HG02840 (cell line): ENCODE measurements at regions not wholly inside any gene's neighbourhood (a gene's known extent, or its start where the extent isn't known, plus 50 kb on each side); places are given as distances from the start of the nearest gene placed in this dataset.
"Not testable (repeated sequence)": the region's sequence is repeated elsewhere in the genome, so short reads cannot be mapped to it uniquely, and the experiment has no call there.

ENCODE experiments used
- ATAC-seq: cut with Tn5 transposase; IDR thresholded peaks from one replicate; pipeline ENCODE4 v1.9.1; 2021; ENCODE audit warnings: mild to moderate bottlenecking, moderate library complexity, moderate number of reproducible peaks; ENCODE audit not compliant: unreplicated experiment, low FRiP score

GRCh38 chr10:55203319-55203718, 402.3 kb upstream of the PCDH15 start:
- ATAC-seq = no peak

DNA sequence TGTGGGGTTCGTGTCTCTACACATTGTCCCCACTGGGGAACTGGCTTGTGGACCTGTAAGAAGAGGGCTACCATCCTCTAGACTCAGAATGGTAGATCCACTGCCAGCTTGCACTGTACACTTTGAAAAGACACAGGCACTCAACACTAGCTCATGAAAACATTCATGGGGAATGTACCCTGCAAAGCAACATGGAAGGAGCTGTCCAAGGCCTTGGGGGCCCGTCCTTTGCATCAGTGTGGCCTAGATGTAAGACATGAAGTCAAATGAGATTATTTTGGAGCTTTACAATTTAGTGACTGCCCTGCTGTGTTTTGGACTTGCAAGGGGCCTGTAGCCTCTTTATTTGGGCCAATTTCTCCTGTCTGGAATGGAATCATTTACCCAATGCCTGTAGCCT, 399.0 kb upstream of the PCDH15 start:
- no peak for ATAC-seq

DNA sequence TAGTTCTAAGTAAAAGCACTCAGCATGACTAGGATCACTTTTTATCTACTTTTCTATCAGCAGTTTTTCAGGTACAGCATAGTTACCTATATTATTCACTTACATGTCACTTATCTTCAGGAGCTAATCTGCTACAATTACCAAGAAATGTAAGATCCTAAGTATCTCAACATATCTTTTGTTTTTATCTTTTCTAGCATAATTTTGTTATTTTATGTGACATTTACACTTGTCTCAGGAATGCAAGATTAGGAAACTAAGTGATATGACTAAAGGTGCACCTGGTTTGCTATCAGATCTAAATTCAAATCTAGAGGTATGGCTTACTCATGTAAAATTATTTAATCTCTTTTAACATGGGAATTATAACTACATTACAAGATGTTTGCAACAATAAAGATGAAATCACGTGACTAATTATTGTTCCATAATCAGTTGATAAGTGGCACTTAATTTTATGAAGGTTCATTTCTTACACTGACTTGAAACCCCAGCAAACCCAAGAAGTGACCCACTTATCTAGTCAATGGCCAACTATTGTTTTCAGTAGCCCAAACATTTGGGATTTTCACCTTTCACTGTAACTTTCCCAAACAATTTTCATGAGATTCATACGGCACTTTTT, 390.3 kb upstream of the PCDH15 start:
- ATAC-seq = no peak

DNA sequence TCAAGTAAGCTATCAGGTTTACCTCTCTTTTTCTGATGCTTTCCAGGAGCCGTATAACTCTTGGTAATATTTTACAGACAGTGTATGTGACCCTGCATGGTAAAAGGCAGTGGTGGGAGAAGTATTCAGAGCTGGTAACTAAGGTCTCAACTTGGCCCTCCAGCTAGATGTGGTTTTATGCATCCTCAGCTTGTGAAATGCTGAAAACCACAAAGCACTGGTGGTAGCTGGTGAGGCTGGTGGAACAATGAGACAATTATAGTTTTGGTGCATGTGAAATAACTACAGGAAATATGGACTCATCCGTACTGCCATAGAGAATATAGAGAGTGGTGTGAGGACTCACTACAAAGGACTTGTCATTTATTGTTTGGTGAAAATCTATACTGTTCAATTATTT, 383.0 kb upstream of the PCDH15 start:
- ATAC-seq = no peak

DNA sequence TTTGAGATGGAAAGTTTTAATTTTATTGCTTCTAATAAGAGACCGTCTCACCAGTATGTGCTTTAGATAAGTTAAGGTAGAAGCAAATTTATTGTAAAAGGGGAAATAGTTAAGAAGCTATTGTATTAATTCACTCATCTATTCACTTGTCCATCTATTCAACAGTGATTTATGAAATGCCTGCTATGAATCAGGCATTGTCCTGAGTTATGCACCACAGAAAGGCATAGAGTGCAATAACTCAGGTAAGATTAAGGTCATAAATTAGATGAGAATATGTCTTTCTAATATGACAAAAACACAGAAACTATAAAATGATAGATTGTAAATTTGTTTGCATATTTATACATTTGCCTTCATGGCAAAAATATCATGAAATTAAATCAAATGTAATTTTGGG, 379.3 kb upstream of the PCDH15 start:
- ATAC-seq = no peak

DNA sequence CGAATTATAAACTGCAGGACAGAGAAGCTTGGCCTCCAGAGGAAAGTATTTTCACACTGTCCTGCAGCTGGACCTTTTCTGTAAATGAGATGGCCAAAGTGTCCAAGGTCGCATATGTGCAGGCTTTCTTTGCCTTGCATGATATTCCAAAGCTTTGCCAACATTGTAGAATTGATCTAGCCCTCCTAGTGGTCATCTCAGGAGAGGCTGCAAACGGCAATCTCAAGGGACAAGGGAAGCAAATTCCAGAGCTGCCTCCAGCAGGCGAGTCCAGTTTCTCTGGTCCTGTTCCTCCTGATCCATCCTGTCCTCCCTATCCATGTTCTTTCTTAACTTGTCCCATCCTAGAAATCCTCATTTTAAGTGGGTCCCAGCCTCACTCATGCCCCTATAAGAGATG, 373.4 kb upstream of the PCDH15 start:
- ATAC-seq = no peak

GRCh38 chr10:55169493-55169892, 368.5 kb upstream of the PCDH15 start:
- ATAC-seq = no peak

DNA sequence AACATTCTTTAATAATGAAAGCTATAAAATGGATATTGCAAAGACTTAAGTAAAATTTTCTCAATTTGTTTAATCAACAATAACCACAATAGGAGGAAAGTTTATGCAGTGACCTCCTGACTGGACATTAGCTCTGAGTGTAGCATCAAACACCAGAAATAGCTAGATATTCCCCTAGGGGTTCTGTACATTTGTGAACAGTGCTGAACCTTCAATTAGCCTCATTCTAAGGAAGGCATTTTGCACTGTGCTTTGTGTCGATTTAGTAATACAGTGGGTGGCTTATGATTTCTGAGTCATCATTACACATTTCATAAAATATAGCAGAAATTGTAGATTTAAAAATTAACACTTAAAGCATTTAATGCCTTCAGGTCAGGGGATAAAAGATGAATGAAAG, 367.3 kb upstream of the PCDH15 start:
- no peak for ATAC-seq

- no peak for ATAC-seq
Observed at GRCh38 chr10:55163388-55163979, 362.5 kb upstream of the PCDH15 start.

DNA sequence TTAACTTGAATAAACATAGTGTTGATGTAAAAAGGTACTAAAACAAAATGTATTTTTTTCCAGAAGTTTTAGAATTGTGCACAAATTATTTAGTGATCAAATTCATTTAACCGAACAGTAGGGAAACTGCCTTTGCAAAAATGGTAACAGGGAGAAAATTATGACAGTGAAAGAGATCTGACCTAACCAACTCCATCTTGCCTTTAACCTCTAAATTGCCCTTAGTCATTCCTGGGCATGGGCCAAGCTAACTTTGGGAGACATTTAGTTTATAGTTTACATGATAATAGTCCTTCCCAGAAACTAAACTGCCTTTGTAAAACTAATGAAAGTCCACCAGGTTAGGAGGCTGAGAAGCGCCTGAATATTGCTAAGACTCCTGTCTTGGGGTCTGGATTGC, 361.3 kb upstream of the PCDH15 start:
- ATAC-seq = not testable (repeated sequence)

DNA sequence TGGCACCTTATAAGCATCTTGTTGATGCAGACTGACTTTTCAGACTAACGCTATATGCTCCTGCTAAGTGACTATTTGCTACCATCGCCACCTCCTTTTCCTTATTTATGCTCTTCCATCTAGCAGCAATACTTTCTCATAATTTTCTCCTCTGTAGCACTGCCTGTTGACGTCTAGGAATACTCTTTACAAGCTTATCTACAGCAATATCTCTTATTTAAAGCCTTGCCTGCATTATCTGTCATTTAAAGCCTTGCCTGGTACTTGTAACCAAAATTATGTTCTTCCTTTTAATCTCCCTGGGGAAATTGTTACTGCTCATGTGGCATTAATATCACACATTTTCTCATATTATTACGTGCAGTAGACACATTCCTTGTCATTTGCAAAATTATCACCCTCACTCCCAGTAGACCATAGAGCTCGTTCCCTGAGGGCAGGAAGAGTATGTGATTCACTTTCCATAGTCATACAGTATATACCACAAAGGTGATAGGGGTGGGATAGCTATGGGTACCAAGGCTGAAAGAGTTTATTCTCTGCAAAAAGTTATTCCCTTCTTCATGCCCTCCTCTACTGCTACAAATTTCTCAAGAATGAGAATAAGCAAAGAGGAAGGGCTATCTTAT, 359.7 kb upstream of the PCDH15 start:
- no peak for ATAC-seq

DNA sequence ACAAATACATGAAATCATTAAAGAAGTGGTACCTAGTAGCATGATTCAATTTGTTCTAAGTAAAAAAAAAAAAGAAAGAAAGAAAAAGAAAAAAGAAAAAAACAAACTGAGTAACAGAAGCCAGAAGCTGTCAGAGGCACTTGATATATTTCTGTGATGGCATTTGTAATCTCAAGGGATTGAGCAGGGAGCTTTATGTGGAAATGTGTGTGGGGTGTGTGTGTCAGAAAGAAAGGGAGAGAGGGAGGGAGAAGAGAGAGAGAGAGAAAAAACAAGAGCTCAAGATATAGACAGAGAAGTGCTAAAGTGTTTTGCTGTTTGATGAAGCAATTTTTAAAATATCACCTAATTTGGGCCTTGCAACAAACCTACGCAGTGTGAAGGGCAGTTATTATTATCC, 357.6 kb upstream of the PCDH15 start:
- ATAC-seq = no peak

- ATAC-seq = no peak
Observed at GRCh38 chr10:55146032-55146431, 345.0 kb upstream of the PCDH15 start.

DNA sequence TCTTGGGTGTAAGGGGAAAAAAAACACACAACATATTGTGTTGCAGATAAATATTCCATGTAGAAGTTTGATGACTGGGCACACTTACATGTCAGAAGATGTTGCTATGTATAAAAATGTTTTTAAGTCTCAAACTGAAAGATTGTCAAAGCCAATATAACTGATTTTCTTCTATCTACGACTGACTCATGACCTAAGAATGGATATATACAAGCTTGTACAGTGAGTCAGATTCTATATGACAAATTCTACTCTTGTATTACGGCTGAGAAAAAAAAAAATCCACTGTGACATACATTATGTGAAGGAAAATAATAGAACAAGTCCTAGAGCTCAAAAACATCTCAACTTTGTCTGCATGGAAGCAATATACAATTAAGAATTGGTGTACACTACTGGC, 343.0 kb upstream of the PCDH15 start:
- no peak for ATAC-seq

- ATAC-seq = no peak
Observed at GRCh38 chr10:55141892-55142291, 340.9 kb upstream of the PCDH15 start.

- no peak for ATAC-seq
Observed at GRCh38 chr10:55137063-55137462, 336.0 kb upstream of the PCDH15 start.

DNA sequence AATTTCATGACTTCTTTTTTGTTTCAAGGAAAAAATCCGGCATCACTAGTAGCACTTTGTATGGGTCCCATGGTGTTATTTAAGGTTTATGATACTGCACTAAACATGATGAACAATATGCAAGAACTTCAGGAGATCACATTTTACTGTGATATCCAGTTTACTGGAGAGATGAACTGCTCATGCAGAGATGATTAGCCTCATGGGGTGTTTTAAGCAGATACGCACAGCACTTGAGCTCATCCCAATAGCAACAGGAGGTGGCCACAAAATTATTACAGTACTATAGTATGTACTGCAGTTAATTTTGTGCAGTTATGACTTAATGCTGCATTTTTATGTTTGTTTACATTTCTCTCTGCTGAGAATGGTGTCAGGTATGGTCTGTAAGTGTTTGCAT, 303.7 kb upstream of the PCDH15 start:
- ATAC-seq = no peak

GRCh38 chr10:55098452-55098851, 297.4 kb upstream of the PCDH15 start:
- no peak for ATAC-seq

DNA sequence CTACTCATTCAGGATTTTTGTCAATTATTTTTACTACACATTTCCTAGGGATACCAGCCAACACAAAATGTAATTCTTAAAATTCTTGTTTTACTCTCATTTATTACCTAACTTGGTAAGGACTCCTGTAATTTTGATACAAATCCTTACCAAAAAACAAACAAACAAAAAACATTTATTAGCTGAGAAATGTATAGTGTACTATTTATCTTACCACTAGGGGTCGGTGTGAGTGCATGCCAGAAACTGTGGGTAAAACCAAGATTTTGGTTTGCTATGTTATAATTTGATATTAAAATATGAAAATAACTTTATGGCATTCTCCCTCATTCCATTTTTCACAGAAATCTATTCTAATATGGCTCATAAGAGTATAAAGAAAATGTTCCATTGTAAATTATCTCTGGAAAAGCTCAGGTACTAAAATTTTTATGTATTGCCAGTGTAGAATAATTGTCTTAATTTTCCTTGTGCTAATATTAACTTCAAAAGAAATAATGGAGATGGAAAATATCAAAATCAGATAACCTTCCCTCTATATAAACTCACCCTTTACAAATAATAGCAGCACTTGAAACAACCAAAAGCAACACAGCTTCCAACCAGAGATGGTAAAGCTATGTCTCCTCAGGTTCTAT, 290.8 kb upstream of the PCDH15 start:
- ATAC-seq = no peak

DNA sequence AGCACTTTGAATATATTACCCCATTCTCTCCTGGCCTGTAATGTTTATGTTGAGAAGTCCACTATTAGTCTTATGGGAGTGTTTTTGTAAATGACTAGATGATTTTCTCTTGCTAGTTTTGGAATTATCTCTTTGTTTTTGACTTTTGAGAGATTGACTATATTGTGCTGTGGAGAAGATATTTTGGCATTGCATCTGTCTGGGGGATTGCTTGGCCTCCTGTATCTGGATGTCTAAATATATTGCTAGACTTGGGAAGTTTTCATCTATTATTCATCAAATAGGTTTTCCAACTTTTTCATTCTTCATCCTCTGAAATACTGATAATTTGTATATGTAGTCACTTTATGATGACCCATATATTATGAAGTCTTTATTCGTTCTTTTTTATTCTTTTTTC, 277.1 kb upstream of the PCDH15 start:
- no peak for ATAC-seq

GRCh38 chr10:55065185-55065584, 264.2 kb upstream of the PCDH15 start:
- ATAC-seq = no peak

GRCh38 chr10:55063811-55064210, 262.8 kb upstream of the PCDH15 start:
- no peak for ATAC-seq
